Endothelial cell of umbilical vein (primary cell): ENCODE measurements at regions not wholly inside any gene's neighbourhood (a gene's known extent, or its start where the extent isn't known, plus 50 kb on each side); places are given as distances from the start of the nearest gene placed in this dataset.

Experiments
- BruUV-seq: library from RNA; stranded (reverse); fragments of 400-500 nt; replicated peaks from 2 replicates; lab custom pipeline; 2021; lab: Mats Ljungman, UMichigan
- CTCF ChIA-PET: fragments of 300-600, 350-600 bp; sonication (Branson Sonifier 250); formaldehyde crosslinking; loops from one replicate; lab custom pipeline; 2021; ENCODE audit warnings: antibody characterized with exemption, inconsistent platforms; lab: Charles Lee
- POLR2A ChIA-PET: fragments of 300-600, 350-600 bp; sonication (Branson Sonifier 250); formaldehyde crosslinking; loops from one replicate; lab custom pipeline; 2021; ENCODE audit warnings: antibody characterized with exemption, inconsistent platforms; lab: Charles Lee
- DNase-seq: peaks from one replicate; pipeline ENCODE4 v3.0.0-alpha.2; 2011; ENCODE audit warnings: low read depth, low spot score
- FAIRE-seq: peaks from 2 replicates; lab custom pipeline; 2011; peaks lifted over from hg19 to GRCh38; lab: Jason Lieb, UNC
- H2AFZ ChIP-seq: 2 replicates; pipeline ENCODE4 v1.6.0; 2012; ENCODE audit warnings: low read depth, low read length, control low read depth, inconsistent platforms
- H3K27ac ChIP-seq: 2 replicates; pipeline ENCODE4 v1.5.1; 2011; ENCODE audit warnings: low read depth, mild to moderate bottlenecking, control low read depth, low read length, moderate library complexity; ENCODE audit not compliant: insufficient read depth
- H3K27me3 ChIP-seq, 2 experiments: 2 replicates each; pipeline versions ENCODE4 v1.6.0 to v1.6.1; 2011; ENCODE audit warnings: low read length in 2 of 2, mixed read lengths in 1 of 2; ENCODE audit not compliant: control insufficient read depth in 2 of 2, insufficient read depth in 2 of 2
- H3K36me3 ChIP-seq, 2 experiments: 2 replicates in 1 of 2; 3 replicates in 1 of 2; pipeline ENCODE4 v1.5.1; 2011; ENCODE audit warnings: low read length in 2 of 2, mild to moderate bottlenecking in 1 of 2, moderate library complexity in 1 of 2; ENCODE audit not compliant: control insufficient read depth in 2 of 2, insufficient read depth in 2 of 2; ENCODE audit errors: extremely low read depth in 1 of 2
- H3K4me1 ChIP-seq: 3 replicates; pipeline ENCODE4 v1.5.1; 2011; ENCODE audit warnings: mild to moderate bottlenecking, low read length; ENCODE audit not compliant: control insufficient read depth, insufficient read depth; ENCODE audit errors: extremely low read depth
- H3K4me2 ChIP-seq: 2 replicates; pipeline ENCODE4 v1.6.1; 2011; ENCODE audit warnings: low read length, control low read depth, mixed read lengths; ENCODE audit not compliant: insufficient read depth
- H3K4me3 ChIP-seq, 3 experiments: fragments of 200-600 bp in 1 of 3; sonication (generic), shearing (Covaris generic) in 1 of 3; replicated peaks in 1 of 3; 2 replicates each; pipeline ENCODE4 v1.5.1; 2011 to 2016; ENCODE audit warnings: control low read depth in 3 of 3, low read length in 3 of 3, mild to moderate bottlenecking in 2 of 3, inconsistent platforms in 1 of 3, low read depth in 1 of 3, moderate library complexity in 1 of 3; ENCODE audit not compliant: insufficient read depth in 1 of 3
- H3K79me2 ChIP-seq: 2 replicates; pipeline ENCODE4 v1.6.0; 2012; ENCODE audit warnings: low read length, inconsistent platforms; ENCODE audit not compliant: control insufficient read depth, insufficient read depth
- H3K9ac ChIP-seq: replicated peaks from 2 replicates; pipeline ENCODE3; 2011; ENCODE audit warnings: low read length, control low read depth; ENCODE audit not compliant: insufficient read depth; ENCODE audit errors: extremely low read depth
- H3K9me1 ChIP-seq: replicated peaks from 3 replicates; pipeline ENCODE4 v1.6.0; 2011; ENCODE audit warnings: mild to moderate bottlenecking, low read length; ENCODE audit not compliant: control insufficient read depth, insufficient read depth; ENCODE audit errors: extremely low read depth
- H3K9me3 ChIP-seq: replicated peaks from 2 replicates; pipeline ENCODE4 v1.5.1; 2012; ENCODE audit warnings: low read length, inconsistent platforms; ENCODE audit not compliant: control insufficient read depth, insufficient read depth
- H4K20me1 ChIP-seq: replicated peaks from 2 replicates; pipeline ENCODE3; 2011; ENCODE audit warnings: mild to moderate bottlenecking, low read length; ENCODE audit not compliant: control insufficient read depth, insufficient read depth; ENCODE audit errors: extremely low read depth
- EZH2 ChIP-seq: IDR thresholded peaks from 2 replicates; pipeline ENCODE4 v1.6.1; 2012; ENCODE audit warnings: borderline replicate concordance, low read depth, mild to moderate bottlenecking, moderate library complexity, low read length, inconsistent platforms; ENCODE audit not compliant: severe bottlenecking
- FOS ChIP-seq: IDR thresholded peaks from 2 replicates; pipeline ENCODE4 v1.6.1; 2011; ENCODE audit warnings: mild to moderate bottlenecking, low read length, moderate library complexity, borderline replicate concordance; ENCODE audit not compliant: insufficient read depth
- GATA2 ChIP-seq: IDR thresholded peaks from 2 replicates; pipeline ENCODE4 v1.7.0; 2011; ENCODE audit warnings: low read depth, mild to moderate bottlenecking, moderate library complexity, mixed read lengths, low read length; ENCODE audit not compliant: insufficient read length, insufficient read depth
- JUN ChIP-seq: IDR thresholded peaks from 2 replicates; pipeline ENCODE4 v1.6.1; 2011; ENCODE audit warnings: borderline replicate concordance, low read depth; ENCODE audit not compliant: insufficient read length, insufficient read depth
- MYC ChIP-seq: IDR thresholded peaks from one replicate; pipeline ENCODE4 v1.6.1; 2011; ENCODE audit warnings: mild to moderate bottlenecking, low read depth, low read length
- POLR2A ChIP-seq: IDR thresholded peaks from 2 replicates; pipeline ENCODE4 v1.6.1; 2012; ENCODE audit warnings: low read depth, mild to moderate bottlenecking, control low read depth, low read length
- POLR2AphosphoS5 ChIP-seq: IDR thresholded peaks from 2 replicates; pipeline ENCODE4 v1.6.1; 2012; ENCODE audit warnings: low read depth, mild to moderate bottlenecking, control low read depth, low read length, moderate library complexity; ENCODE audit not compliant: insufficient read depth
- dilution Hi-C: fragments of 300-500 bp; cut with MboI; formaldehyde crosslinking; loops from one replicate; pipeline ENCODE4 v1.15.0; 2019; ENCODE audit warnings: low sequenced_read_pairs; ENCODE audit not compliant: extremely low pct_ligation_motif_present
- intact Hi-C: fragments of 100-400 bp; cut with micrococcal nuclease; formaldehyde crosslinking; loops from one replicate; pipeline ENCODE4 v1.10.0; 2022
- TF ChIP-seq, protein P1 (sequence below): IDR thresholded peaks from 2 replicates; pipeline ENCODE4 v1.6.1; 2011; ENCODE audit not compliant: insufficient read depth, insufficient read length
- TF ChIP-seq, protein P2 (sequence below), 2 donors: IDR thresholded peaks; 1 replicate in 1 of 2; 2 replicates in 1 of 2; pipeline ENCODE4 v1.5.1; 2011; ENCODE audit warnings: low read length in 2 of 2, mild to moderate bottlenecking in 2 of 2, moderate library complexity in 2 of 2, control low read depth in 1 of 2, inconsistent platforms in 1 of 2, low read depth in 1 of 2; ENCODE audit not compliant: insufficient read depth in 1 of 2; ENCODE audit errors: extremely low read depth in 1 of 2

DNA sequence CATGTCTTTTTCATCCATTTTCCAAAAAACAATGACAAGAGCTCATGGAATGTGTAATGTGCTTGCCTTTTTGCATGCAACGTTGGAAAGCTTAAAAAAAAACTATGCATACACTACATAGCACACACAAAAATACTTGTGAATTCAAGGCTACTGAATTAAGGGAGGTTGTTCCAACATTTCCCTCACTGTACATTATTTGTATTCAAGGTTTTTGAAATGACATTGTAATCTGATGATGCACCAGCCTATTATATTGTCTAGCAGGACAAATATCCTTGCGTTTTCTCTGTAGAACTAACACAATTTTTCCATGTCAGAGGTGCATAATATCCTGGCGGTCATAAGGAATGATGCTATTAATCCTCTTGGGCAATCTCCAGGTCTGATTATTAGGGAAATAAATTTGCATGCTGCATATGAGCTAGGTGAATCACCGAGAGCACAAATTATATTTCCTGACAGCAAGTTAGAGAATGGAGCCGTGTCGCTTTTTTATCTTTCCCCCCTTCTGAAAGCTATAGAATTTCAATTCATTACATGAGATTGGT, 836.9 kb upstream of the FANCL start:
- Histone ChIP-seq H3K27ac (no peak overlapping the region), H3K36me3 (no peaks in the 10 kb centered on the region), H3K79me2 (no peaks in the 10 kb centered on the region), H3K4me3 (no peak overlapping the region), H2AFZ (no peak overlapping the region), H3K4me1 (no peaks in the 10 kb centered on the region), H3K27me3 (no peaks in the 10 kb centered on the region), H3K9me1 (no peaks in the 10 kb centered on the region), H3K4me2 (no peak overlapping the region), H3K9me3 (no peaks in the 10 kb centered on the region), H4K20me1 (no peaks in the 10 kb centered on the region), H3K9ac (no peak overlapping the region)
- intact Hi-C loops (no loop called here), dilution Hi-C loops (no loop called here)
- ChIA-PET POLR2A (no interaction called here), CTCF (interaction anchor here (1.3 kb wide), 1 partner anchor 15 kb away, joined by 4 read pairs; no protein-coding TSS in a partner anchor)
- no TSS peak for BruUV-seq
- TF ChIP-seq, protein P1, sequence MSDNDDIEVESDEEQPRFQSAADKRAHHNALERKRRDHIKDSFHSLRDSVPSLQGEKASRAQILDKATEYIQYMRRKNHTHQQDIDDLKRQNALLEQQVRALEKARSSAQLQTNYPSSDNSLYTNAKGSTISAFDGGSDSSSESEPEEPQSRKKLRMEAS, result no peak
- no peak for TF ChIP-seq POLR2AphosphoS5
- TF ChIP-seq MYC, result no peak
- no peak for TF ChIP-seq FOS
- no peak for TF ChIP-seq JUN
- TF ChIP-seq POLR2A, result no peak
- no peak for TF ChIP-seq EZH2
- TF ChIP-seq, protein P2, sequence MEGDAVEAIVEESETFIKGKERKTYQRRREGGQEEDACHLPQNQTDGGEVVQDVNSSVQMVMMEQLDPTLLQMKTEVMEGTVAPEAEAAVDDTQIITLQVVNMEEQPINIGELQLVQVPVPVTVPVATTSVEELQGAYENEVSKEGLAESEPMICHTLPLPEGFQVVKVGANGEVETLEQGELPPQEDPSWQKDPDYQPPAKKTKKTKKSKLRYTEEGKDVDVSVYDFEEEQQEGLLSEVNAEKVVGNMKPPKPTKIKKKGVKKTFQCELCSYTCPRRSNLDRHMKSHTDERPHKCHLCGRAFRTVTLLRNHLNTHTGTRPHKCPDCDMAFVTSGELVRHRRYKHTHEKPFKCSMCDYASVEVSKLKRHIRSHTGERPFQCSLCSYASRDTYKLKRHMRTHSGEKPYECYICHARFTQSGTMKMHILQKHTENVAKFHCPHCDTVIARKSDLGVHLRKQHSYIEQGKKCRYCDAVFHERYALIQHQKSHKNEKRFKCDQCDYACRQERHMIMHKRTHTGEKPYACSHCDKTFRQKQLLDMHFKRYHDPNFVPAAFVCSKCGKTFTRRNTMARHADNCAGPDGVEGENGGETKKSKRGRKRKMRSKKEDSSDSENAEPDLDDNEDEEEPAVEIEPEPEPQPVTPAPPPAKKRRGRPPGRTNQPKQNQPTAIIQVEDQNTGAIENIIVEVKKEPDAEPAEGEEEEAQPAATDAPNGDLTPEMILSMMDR (IDR thresholded peaks at IDR 0.05; ENCODE audit: extremely low read depth in 1 of 2, insufficient read depth in 1 of 2, low read depth in 1 of 2, low read length in 2 of 2), result no peak
- TF ChIP-seq GATA2, result no peak
- no peak for FAIRE-seq
- DNase-seq, result no peak
